AG10803 (cell line): ENCODE measurements at regions not wholly inside any gene's neighbourhood (a gene's known extent, or its start where the extent isn't known, plus 50 kb on each side); places are given as distances from the start of the nearest gene placed in this dataset.
A peak's percentile ranks its signal among the peaks of the same experiment; 100 is the strongest.

Experiments
- DNase-seq: peaks from one replicate; pipeline ENCODE4 v3.0.0; 2010; ENCODE audit warnings: low read depth
- H3K4me3 ChIP-seq: 2 replicates; pipeline ENCODE4 v1.5.1; 2011; ENCODE audit warnings: mild to moderate bottlenecking, low read length, control low read depth
- CTCF ChIP-seq: conservative IDR thresholded peaks from 2 replicates; pipeline ENCODE4 v1.5.1; 2011; ENCODE audit warnings: mild to moderate bottlenecking, low read length, control low read depth, inconsistent platforms

- no peak overlapping the region for H3K4me3 ChIP-seq
- no peak for TF ChIP-seq CTCF
- no peak for DNase-seq
Measured at GRCh38 chr15:31489281-31489680, 162.6 kb downstream of the KLF13 start.

DNA sequence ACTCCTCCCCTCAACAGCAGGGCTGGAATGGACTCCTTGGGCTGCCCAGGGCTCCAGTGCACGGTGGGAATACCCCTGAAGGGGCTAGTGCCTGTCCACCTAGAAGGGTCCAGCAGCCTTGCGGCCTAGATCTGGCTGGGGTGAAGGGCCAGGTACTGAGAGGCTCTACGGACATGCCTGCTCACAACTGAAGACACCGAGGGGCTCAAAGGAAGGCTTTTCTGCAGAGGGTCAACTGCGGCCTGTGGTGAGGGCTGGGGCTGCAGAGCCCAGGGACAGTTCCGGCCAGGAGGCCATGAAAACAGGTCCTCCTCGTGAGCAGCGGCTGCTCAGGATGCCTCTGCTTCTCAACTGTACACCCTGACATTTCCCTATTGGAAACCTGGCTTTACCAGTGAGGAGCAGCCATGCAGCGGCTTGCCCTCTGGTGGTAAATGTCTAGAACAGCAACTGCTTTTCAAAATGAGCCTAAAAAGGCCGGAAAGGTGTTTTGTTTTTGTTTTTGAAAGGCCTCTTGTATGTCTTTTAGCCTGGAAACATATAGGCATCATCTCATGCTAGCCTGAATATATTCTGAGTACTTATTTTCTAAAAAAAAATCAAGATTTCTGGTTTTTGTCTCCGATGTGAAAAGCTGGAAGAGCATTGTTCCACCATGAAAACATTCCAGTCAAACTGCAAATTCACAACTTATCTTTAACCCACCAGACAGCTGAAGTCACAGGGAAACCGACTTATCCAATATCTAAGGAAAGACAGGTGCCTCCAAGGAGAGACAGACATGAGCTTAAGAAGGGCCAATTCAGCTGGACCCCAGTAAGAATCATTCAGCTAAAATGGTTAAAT lies 163.4 kb downstream of the KLF13 start:
- TF ChIP-seq CTCF = peak; percentile 96
- DNase-seq = peak; percentile 63
- H3K4me3 ChIP-seq = no peak overlapping the region

GRCh38 chr15:31494786-31495185 lies 168.2 kb downstream of the KLF13 start:
- DNase-seq = no peak
- no peak overlapping the region for H3K4me3 ChIP-seq
- TF ChIP-seq CTCF = no peak

DNA sequence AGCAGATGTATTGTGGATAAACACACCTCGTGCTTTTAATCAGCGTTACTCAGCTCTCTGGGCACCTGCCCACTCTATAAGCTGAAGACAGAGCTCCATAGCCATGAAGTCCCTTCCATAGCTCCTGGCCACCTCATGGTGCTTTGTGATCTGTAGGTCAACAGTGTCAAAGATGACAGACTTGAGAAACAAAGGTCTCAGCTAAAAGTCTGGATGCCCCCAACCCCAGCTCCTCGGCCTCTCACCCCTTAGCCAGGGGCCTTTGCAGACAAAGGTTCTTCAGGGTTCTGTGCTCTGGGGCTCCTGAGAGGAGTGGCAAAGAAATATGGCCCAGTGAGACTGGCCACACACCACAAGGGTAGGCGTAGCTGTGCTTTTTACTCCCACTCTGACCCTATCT lies 168.6 kb downstream of the KLF13 start:
- TF ChIP-seq CTCF = no peak
- no peak for DNase-seq
- H3K4me3 ChIP-seq = no peak overlapping the region

GRCh38 chr15:31497838-31498237 lies 171.2 kb downstream of the KLF13 start:
- H3K4me3 ChIP-seq = no peak overlapping the region
- no peak for DNase-seq
- no peak for TF ChIP-seq CTCF

DNA sequence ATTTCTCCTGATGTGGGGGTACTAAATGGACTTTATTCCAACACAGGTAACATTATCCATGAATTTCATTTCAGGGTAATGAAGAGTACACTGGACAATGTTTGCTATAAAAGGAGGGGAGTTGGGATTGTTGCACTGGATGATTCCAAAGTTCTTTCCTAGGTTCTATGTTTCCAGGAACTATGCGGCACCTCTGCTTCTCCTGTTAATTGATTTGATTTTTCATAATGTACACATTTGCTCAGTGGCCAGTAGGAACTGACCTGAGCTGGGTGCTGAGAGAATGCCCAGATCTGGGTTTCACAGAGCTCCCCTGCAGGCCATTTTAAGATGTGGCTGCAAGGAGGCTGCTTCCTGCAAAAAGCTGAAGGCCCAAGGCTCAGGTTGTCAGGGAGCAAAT lies 171.7 kb downstream of the KLF13 start:
- no peak for DNase-seq
- H3K4me3 ChIP-seq = no peak overlapping the region
- TF ChIP-seq CTCF = no peak; the same call in 1 of the 2 replicates

GRCh38 chr15:31498756-31499155 lies 172.1 kb downstream of the KLF13 start:
- DNase-seq = no peak
- no peak for TF ChIP-seq CTCF
- no peak overlapping the region for H3K4me3 ChIP-seq
